Central memory CD8-positive, alpha-beta T cell (primary cell): ENCODE measurements at regions not wholly inside any gene's neighbourhood (a gene's known extent, or its start where the extent isn't known, plus 50 kb on each side); places are given as distances from the start of the nearest gene placed in this dataset.

Experiments
- ATAC-seq: fragments of 150-1000 bp; cut with Tn5 transposase; replicated peaks from 2 replicates; pipeline ENCODE4 v1.10.0; 2022; ENCODE audit warnings: mild to moderate bottlenecking, moderate FRiP score, moderate number of reproducible peaks; ENCODE audit not compliant: poor library complexity, severe bottlenecking; ENCODE audit errors: extremely low read depth
- DNase-seq, 2 donors: peaks; one replicate each; pipeline ENCODE4 v3.0.0; 2021; ENCODE audit warnings: low spot score in 2 of 2
- H3K27ac Mint-ChIP-seq: one replicate; pipeline ENCODE4 v1.8.0; 2022; ENCODE audit warnings: low read depth, mild to moderate bottlenecking, moderate library complexity, mixed read lengths
- H3K27me3 Mint-ChIP-seq: one replicate; pipeline ENCODE4 v1.8.0; 2022; ENCODE audit warnings: mixed read lengths
- H3K36me3 Mint-ChIP-seq: one replicate; pipeline ENCODE4 v1.8.0; 2022; ENCODE audit warnings: mild to moderate bottlenecking, moderate library complexity, mixed read lengths; ENCODE audit not compliant: insufficient read depth
- H3K4me1 Mint-ChIP-seq: one replicate; pipeline ENCODE4 v1.8.0; 2022; ENCODE audit warnings: mixed read lengths
- H3K4me3 Mint-ChIP-seq: one replicate; pipeline ENCODE4 v1.8.0; 2022; ENCODE audit warnings: mild to moderate bottlenecking, moderate library complexity, mixed read lengths
- H3K9me3 Mint-ChIP-seq: one replicate; pipeline ENCODE4 v1.8.0; 2022; ENCODE audit warnings: mixed read lengths

DNA sequence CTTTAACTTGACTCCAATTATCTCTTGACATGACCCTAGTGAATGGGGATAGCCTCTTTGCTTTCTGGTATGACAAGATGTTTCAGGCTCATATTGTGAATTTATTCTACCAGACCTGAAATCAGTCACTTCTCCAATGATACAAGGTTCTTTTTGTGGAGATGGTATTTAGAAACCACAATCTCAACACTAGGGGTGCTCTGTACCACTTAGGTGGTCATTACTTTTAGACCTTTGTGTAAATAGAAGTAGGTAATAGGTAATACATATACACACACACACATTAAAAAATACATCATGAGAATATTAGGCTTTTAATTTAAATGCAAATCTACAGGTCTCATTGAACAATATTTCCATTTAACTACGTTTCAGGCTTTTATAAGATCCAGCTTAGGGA is 199.0 kb upstream of the RHOBTB1 start:
- H3K27me3 Mint-ChIP-seq: peaks cover 38% of the 10 kb centered on the region
- no peaks in the 10 kb centered on the region for H3K9me3 Mint-ChIP-seq
- DNase-seq: no peak
- H3K4me1 Mint-ChIP-seq: no peaks in the 10 kb centered on the region
- no peaks in the 10 kb centered on the region for H3K36me3 Mint-ChIP-seq
- no peak for ATAC-seq
- no peak overlapping the region for H3K4me3 Mint-ChIP-seq
- H3K27ac Mint-ChIP-seq: no peak overlapping the region

DNA sequence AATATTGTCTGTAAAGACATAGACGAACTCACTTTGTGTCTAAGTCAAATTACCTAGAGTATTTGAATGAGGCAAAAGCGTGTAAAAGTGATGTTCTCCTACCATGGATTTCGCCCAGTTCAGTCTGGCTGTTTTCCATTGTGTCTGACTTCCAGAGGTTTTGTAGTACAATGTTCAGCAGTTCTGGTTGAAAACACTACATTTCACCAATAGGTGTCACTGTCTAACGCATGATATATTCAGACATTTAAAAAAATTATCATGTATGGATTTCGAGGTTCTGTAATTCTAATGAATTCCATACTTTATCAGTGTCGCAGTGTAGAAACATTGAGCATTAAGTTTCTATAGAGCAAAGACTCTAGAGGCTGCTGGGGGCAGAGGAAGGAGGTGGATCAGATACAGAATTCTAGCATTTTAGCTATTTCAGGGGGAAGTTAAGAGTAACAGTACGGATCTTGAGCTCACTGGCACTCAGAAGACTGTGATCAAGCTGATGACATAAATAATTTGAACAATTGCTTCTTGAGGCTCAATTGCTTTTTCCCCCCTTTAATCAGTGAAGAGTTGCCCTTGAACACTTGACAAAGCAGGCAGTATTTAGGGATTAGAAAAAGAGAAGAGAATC is 196.9 kb upstream of the RHOBTB1 start:
- no peak overlapping the region for H3K4me3 Mint-ChIP-seq
- no peak overlapping the region for H3K27ac Mint-ChIP-seq
- H3K9me3 Mint-ChIP-seq: no peaks in the 10 kb centered on the region
- H3K4me1 Mint-ChIP-seq: no peaks in the 10 kb centered on the region
- DNase-seq (no peak), ATAC-seq (no peak)
- peaks cover 23% of the 10 kb centered on the region for H3K27me3 Mint-ChIP-seq
- no peaks in the 10 kb centered on the region for H3K36me3 Mint-ChIP-seq

DNA sequence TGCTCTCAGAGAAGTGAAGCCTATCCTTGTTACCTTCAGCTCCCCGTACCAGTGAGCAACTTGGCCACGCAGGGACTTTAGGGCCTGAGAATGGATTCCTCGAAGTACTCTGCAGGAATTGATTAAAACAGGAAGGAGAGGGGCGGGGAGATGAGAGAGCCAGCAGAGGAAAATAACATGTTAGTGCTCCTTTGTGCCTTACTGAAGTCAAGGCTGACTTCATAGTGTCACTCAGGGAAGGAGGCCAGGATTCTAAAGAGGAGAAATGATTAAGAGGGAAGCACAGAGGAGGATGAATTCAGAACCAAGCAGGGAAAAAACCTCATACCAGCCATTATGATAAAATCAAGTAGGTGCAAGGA is 195.6 kb upstream of the RHOBTB1 start:
- H3K9me3 Mint-ChIP-seq: no peaks in the 10 kb centered on the region
- H3K27ac Mint-ChIP-seq: no peak overlapping the region
- no peaks in the 10 kb centered on the region for H3K4me1 Mint-ChIP-seq
- ATAC-seq (no peak), DNase-seq (no peak)
- no peak overlapping the region for H3K4me3 Mint-ChIP-seq
- H3K36me3 Mint-ChIP-seq: no peaks in the 10 kb centered on the region
- peaks cover 10% of the 10 kb centered on the region for H3K27me3 Mint-ChIP-seq

DNA sequence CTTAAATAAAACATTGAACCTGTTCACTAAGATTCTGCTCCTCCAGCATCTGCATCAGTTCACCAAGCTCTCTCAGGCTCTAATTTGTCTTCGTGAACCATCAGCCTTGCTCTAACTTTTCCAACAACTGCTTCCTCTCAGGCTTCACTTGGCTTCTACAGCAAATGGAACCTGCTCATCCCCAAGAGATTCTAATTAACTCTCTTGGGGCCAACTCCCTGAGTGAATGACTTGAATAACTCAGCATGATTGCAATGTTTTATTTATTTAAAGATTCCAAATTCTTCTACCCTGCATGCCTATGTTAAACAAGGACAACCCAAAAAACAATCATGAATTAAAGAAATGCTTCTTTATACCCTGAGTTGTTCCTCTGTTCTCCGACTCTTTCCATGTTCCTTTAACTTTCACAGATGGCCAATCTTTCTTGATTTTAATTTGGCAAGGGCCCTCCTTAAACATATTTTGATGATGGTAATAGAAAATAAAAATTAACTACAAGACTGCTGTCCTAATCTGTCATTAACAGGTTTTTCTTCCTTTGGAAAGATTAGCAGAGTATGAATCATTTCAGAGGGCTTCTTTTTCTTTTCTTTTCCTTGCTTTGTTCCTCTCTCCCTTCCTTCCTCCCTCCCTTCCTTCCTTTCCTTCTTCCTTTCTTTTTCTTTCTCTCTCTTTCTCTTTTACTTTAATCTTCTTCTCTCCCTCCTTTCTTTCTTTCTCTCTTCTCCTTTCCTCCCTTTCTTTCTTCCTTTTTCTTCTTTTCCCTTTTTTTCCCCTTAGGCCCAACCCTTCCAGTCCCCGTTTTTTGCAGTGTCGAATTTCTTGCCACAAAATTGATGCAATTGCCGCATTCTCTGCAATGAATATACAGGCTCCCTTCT is 195.0 kb upstream of the RHOBTB1 start:
- peaks cover 9% of the 10 kb centered on the region for H3K27me3 Mint-ChIP-seq
- no peaks in the 10 kb centered on the region for H3K36me3 Mint-ChIP-seq
- H3K27ac Mint-ChIP-seq: no peak overlapping the region
- no peaks in the 10 kb centered on the region for H3K4me1 Mint-ChIP-seq
- DNase-seq: no peak
- ATAC-seq: no peak
- H3K9me3 Mint-ChIP-seq: no peaks in the 10 kb centered on the region
- H3K4me3 Mint-ChIP-seq: no peak overlapping the region

DNA sequence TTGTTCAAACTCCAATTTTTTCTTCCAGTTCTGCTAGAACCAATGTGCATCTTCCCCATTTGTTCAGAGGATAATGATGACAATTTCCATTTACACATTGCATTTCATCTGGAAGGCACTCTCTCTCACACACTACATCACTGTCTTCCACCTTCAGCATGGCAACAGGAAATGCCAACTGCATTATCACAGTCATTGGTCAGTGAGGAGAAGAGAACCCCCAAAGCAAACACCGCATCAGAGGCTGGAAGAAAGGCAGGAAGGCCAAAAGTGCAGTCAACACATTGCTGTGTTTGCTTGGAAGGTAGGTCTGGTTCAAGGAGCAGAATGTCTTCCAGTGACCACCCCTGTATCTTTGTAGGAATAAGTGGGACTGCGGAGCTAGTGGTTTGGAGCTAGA is 192.2 kb upstream of the RHOBTB1 start:
- DNase-seq: no peak
- no peak for ATAC-seq
- H3K4me1 Mint-ChIP-seq: no peaks in the 10 kb centered on the region
- no peaks in the 10 kb centered on the region for H3K36me3 Mint-ChIP-seq
- peaks cover 7% of the 10 kb centered on the region for H3K27me3 Mint-ChIP-seq
- no peaks in the 10 kb centered on the region for H3K9me3 Mint-ChIP-seq
- no peak overlapping the region for H3K27ac Mint-ChIP-seq
- H3K4me3 Mint-ChIP-seq: no peak overlapping the region

DNA sequence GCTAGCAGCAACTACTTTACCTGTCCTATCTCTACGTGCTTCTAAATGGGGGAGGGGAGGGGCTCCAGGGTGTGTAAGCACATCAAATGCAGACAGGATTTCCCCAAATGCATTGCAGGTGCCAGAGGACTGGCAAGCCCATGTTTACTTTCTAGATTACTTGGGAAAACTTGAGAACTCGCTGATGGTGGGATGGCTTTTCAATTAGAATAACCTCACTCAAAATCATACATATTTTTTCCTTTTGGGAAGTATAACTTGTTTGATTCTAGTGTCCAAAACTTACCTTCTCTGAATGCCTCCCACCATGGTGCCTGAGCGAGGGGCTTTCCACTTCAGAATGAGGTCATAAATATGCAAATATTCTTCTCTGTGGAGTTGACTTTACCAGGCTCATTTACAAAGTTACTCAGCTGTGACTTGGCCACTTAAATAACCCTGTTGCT is 191.3 kb upstream of the RHOBTB1 start:
- ATAC-seq (no peak), DNase-seq (no peak)
- H3K36me3 Mint-ChIP-seq: no peaks in the 10 kb centered on the region
- no peaks in the 10 kb centered on the region for H3K4me1 Mint-ChIP-seq
- no peaks in the 10 kb centered on the region for H3K9me3 Mint-ChIP-seq
- H3K4me3 Mint-ChIP-seq: no peak overlapping the region
- H3K27me3 Mint-ChIP-seq: no peaks in the 10 kb centered on the region
- no peak overlapping the region for H3K27ac Mint-ChIP-seq

DNA sequence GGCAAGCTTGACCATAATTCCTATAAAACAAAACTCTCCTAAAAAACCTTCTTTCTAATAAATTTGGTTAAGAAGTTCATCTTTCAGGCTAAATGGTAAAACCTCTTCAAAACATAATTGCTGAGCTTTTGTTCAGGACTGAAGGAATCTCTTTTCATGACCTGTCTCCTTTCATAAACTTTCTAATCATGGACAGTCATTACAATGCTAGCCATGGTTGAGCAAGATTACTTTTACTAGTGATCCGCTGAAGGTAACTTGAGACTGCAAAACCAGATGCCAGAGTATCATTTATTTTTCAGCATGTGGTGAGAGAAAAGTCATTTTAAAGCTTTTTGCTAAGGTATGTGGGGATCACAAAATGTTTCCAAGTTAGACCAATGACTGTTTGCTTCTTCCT is 186.4 kb upstream of the RHOBTB1 start:
- Mint-ChIP-seq H3K27me3 (no peaks in the 10 kb centered on the region), H3K27ac (no peak overlapping the region), H3K4me3 (no peak overlapping the region), H3K36me3 (no peaks in the 10 kb centered on the region), H3K4me1 (no peaks in the 10 kb centered on the region), H3K9me3 (no peaks in the 10 kb centered on the region)
- DNase-seq (no peak), ATAC-seq (no peak)

DNA sequence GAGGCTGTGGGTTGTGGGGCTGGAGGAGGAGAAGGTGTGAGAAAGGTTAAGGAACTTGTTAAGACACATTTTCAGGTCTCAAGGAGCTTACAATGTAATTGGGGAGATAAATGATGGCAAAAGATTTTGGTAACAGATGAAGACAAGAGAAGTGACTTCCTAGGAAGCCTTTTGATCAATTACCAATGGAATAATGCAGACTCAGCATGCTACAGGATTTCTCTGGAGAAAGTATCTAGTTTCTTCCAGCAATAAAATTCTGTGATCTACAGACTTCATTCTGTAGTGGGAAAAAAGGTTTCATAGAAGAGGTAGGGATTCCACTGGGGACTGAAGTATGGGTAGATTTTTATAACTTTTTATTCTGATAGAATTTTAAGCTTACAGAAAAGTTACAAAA is 184.2 kb upstream of the RHOBTB1 start:
- ATAC-seq (no peak), DNase-seq (no peak)
- Mint-ChIP-seq H3K27me3 (no peaks in the 10 kb centered on the region), H3K27ac (no peak overlapping the region), H3K36me3 (no peaks in the 10 kb centered on the region), H3K4me1 (no peaks in the 10 kb centered on the region), H3K9me3 (no peaks in the 10 kb centered on the region), H3K4me3 (no peak overlapping the region)

DNA sequence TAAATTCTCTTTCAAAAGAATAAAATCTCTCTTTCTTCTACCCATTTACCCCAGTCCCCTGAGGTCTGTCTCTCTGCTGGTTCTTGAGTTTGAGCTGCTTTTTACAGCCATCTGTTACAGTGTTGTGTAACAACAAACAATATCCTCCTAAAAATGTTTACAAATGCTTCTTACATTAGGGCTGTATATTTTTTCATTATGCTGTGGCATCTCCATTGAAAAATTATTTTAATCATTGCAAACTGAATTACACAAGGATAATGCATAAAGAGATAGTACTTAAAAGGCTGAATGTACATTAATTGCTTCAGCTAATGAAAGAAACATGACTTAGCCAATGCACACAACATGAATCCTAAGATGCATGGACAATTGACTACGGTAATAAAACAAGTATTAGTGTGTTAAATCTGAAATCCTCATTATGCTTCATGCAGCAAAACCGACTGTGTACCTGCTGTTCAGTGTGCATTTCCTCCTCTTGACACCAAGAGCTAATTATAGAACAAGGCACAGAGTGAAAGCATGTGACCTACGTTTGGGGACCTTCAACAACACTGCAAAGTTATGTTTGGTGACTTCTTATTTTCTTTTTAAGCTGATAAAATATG is 181.7 kb upstream of the RHOBTB1 start:
- no peak overlapping the region for H3K27ac Mint-ChIP-seq
- no peak overlapping the region for H3K4me3 Mint-ChIP-seq
- no peaks in the 10 kb centered on the region for H3K27me3 Mint-ChIP-seq
- ATAC-seq: no peak
- H3K36me3 Mint-ChIP-seq: no peaks in the 10 kb centered on the region
- DNase-seq: no peak
- H3K4me1 Mint-ChIP-seq: no peaks in the 10 kb centered on the region
- no peaks in the 10 kb centered on the region for H3K9me3 Mint-ChIP-seq

DNA sequence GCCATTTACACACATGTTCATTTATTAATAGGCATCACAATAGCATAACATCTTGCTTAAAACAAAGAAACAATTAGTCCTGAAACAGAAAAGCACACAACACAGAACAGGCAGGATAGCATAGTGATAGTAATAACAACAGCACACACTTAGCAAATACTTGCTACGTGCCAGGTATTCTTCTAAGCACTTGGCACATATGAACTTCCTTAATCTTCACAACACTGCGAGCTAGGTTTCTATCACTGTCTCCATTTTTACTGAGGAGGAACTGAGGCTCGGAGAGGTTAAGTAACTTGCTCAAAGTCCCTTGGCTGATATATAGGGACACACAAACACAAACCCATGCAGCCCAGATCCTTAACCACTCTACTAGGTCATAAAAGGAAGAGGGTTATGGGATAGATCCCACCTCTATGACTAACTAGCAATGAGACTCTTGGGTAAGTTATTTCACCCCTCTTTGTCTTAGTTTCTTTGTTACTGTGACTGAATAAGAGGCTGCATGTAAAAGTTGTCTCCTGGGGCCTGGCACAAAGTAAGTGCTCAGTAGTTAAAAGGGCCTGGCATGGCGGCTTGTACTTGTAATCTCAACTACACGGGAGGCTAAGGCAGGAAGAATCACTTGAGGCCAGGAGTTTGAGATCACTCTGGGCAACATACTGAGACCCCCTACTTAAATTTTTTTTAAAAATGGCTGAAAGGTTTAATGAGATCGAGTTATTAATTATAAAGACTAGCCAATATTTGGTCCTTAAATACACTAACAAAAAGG is 181.0 kb upstream of the RHOBTB1 start:
- Mint-ChIP-seq H3K27ac (no peak overlapping the region), H3K36me3 (no peaks in the 10 kb centered on the region), H3K27me3 (no peaks in the 10 kb centered on the region), H3K9me3 (no peaks in the 10 kb centered on the region), H3K4me3 (no peak overlapping the region), H3K4me1 (no peaks in the 10 kb centered on the region)
- ATAC-seq (no peak), DNase-seq (no peak)

DNA sequence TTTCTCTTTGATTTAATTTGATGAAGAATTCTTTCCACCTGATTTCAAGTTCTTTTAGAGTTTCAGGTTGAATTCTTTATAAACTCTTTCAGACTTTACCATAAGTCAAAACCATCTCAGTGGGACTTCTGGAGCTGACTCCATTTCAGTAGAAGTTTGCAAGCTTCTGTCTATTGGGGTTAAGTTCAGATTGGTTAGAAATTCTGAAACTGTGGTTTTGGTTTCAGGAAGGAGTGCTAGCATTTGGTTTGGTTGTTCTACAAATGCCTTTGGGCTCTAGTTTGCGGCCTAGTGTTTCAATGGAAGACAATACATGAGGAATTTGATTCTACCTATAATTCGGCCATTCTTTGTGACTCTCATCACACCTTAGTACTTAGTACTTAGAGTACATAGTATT is 176.8 kb upstream of the RHOBTB1 start:
- Mint-ChIP-seq H3K36me3 (no peaks in the 10 kb centered on the region), H3K4me1 (no peaks in the 10 kb centered on the region), H3K9me3 (no peaks in the 10 kb centered on the region), H3K27ac (no peak overlapping the region), H3K27me3 (no peaks in the 10 kb centered on the region), H3K4me3 (no peak overlapping the region)
- ATAC-seq (no peak), DNase-seq (no peak)

DNA sequence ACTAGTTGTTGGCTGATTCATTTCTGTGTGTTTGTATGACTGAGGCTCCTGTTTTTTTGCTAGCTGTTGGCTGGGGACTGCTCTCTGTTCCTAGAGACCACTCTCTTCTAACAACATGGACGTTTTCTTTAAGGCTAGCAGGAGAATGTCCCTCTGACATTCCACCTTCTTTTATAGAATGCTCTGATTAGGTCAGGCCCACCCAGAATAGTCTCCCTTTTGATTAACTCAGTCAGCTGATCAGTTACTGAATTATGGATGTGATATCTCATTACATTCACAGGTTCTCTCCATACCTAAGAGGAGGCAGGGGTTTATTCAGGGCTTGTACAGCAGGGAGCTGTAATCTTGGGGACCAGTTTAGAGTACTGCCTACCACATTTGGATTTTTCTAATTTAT is 175.6 kb upstream of the RHOBTB1 start:
- no peak for DNase-seq
- no peaks in the 10 kb centered on the region for H3K27me3 Mint-ChIP-seq
- H3K27ac Mint-ChIP-seq: no peak overlapping the region
- no peaks in the 10 kb centered on the region for H3K9me3 Mint-ChIP-seq
- H3K4me3 Mint-ChIP-seq: no peak overlapping the region
- H3K36me3 Mint-ChIP-seq: no peaks in the 10 kb centered on the region
- ATAC-seq: no peak
- H3K4me1 Mint-ChIP-seq: no peaks in the 10 kb centered on the region
